AG04449 (cell line): ENCODE measurements at regions not wholly inside any gene's neighbourhood (a gene's known extent, or its start where the extent isn't known, plus 50 kb on each side); places are given as distances from the start of the nearest gene placed in this dataset.

Source experiments
- CTCF ChIA-PET: fragments of 350-600 bp; formaldehyde crosslinking; extraction: SDS; loops from one replicate; lab custom pipeline; 2021; ENCODE audit warnings: antibody characterized with exemption; lab: Yijun Ruan, JAX
- POLR2A ChIA-PET: fragments of 400-600, 350-600 bp; formaldehyde crosslinking; extraction: SDS; loops from one replicate; lab custom pipeline; 2020; ENCODE audit warnings: antibody characterized with exemption, inconsistent platforms; lab: Yijun Ruan, JAX
- DNase-seq: peaks from one replicate; pipeline ENCODE4 v3.0.0-alpha.2; 2010; ENCODE audit warnings: low read depth, low spot score
- H3K4me3 ChIP-seq: 2 replicates; pipeline ENCODE4 v1.5.1; 2011; ENCODE audit warnings: low read depth, mild to moderate bottlenecking, control low read depth, low read length
- CTCF ChIP-seq: IDR thresholded peaks from one replicate; pipeline ENCODE4 v1.5.1; 2011; ENCODE audit warnings: mild to moderate bottlenecking, moderate library complexity, low read length, control low read depth, inconsistent platforms; ENCODE audit not compliant: insufficient read depth; ENCODE audit errors: missing control alignments

GRCh38 chr18:29248805-29249204, 1071.9 kb upstream of the CDH2 start:
- CTCF ChIA-PET = no interaction called here

DNA sequence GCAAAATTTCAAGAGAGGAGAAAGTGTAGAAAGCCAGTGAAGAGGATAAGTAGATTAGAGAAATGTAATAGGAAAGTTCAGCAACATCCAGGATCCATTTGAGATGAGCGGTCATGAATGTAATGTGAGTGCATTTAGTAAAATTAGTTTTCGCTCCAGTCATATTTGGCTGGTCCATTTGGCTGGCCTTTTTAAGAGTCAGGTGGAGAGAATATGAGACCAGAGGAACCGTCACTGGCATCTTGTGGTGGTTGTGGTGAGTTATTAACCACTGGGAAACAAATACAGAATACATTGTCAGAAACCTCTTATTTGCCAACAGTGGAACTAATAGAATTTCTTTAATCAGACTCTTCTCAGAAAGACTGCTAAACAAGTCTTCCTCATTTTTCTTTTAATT, 1064.3 kb upstream of the CDH2 start:
- no peak for DNase-seq
- POLR2A ChIA-PET = no interaction called here
- CTCF ChIA-PET = no interaction called here
- no peak for TF ChIP-seq CTCF
- H3K4me3 ChIP-seq = no peak overlapping the region

More at GRCh38 chr18:29248805-29249204, 1071.9 kb upstream of the CDH2 start:
- no peak overlapping the region for H3K4me3 ChIP-seq
- TF ChIP-seq CTCF = no peak
- POLR2A ChIA-PET = no interaction called here
- DNase-seq = no peak

DNA sequence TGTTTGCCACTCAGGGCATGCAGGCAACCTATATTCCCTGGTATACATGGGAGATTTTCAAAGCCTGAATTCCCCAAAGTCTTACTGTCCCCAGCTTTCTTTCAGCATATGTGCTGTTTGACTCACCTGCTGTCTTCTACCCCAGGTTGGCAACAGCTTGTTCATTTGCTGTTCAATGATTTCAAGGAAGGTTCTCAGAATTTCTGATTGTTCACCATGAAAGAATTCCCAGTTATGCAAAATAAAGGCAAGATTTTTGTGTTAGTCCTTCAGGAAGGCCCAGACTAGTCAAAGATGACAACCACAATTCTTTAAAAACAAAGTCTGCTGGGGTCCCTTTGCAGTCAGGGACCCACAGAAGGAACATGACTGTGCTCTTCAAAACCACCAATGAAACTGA, 1057.8 kb upstream of the CDH2 start:
- ChIA-PET POLR2A (no interaction called here), CTCF (no interaction called here)
- DNase-seq = no peak
- no peak overlapping the region for H3K4me3 ChIP-seq
- TF ChIP-seq CTCF = no peak

GRCh38 chr18:29226213-29226612, 1049.3 kb upstream of the CDH2 start:
- ChIA-PET CTCF (no interaction called here), POLR2A (no interaction called here)
- no peak for DNase-seq
- no peak for TF ChIP-seq CTCF
- no peak overlapping the region for H3K4me3 ChIP-seq

GRCh38 chr18:29225351-29225750, 1048.4 kb upstream of the CDH2 start:
- no peak overlapping the region for H3K4me3 ChIP-seq
- DNase-seq = no peak
- TF ChIP-seq CTCF = no peak
- CTCF ChIA-PET = no interaction called here
- POLR2A ChIA-PET = no interaction called here

DNA sequence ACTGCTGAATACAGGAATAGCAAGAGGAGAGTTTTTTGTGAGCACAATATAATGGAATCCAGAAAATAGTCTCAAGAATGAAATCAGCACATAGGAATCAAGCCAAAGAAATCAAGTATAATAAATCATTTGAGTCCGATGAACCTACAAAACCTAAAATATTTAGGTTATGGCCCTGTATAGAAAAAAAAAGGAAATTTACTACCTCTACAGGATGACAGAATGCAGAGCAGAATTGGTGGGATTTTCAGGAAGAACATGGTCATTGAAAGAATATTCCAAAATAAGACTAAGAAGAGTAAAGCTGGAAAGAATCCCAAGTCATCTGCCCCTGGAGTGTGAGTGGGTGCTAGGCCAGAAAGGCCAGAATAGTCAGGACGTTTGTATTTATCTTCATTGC, 1041.2 kb upstream of the CDH2 start:
- DNase-seq = no peak
- no peak overlapping the region for H3K4me3 ChIP-seq
- TF ChIP-seq CTCF = no peak
- CTCF ChIA-PET = interaction anchor here (1.5 kb wide), 1 partner anchor 10 kb away, joined by 4 read pairs; no protein-coding TSS in a partner anchor
- POLR2A ChIA-PET = no interaction called here
